Limb (tissue), 2 donors: ENCODE measurements at regions not wholly inside any gene's neighbourhood (a gene's known extent, or its start where the extent isn't known, plus 50 kb on each side); places are given as distances from the start of the nearest gene placed in this dataset.
A peak's percentile ranks its signal among the peaks of the same experiment; 100 is the strongest.
"Not testable (repeated sequence)": the region's sequence is repeated elsewhere in the genome, so short reads cannot be mapped to it uniquely, and the experiment has no call there.

Source experiments
- DNase-seq, 2 donors: peaks; one replicate each; pipeline ENCODE4 v3.0.0-alpha.2; 2016; ENCODE audit errors: extremely low spot score in 2 of 2

DNA sequence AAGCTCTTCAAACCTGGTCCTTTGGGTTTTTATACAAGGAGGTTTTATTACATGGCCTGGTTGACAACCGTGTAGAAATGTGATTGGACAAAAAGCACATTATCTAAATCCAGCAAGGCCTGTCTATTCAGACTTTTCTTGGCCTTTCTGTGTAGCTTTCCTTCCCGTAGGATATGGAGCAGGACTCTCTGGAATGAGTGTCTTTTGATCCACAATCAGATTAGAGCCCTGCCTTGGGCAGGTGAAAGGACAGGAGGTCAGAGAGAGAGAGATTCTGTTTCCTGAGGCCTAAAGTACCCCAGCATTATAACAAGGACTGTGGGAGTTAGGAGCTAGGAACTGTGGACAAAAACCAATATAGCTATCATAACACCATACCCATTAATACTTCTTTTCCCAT, 375.5 kb upstream of the RGS6 start:
- DNase-seq, result no peak

GRCh38 chr14:71557351-71557750, 374.9 kb upstream of the RGS6 start:
- no peak for DNase-seq

DNA sequence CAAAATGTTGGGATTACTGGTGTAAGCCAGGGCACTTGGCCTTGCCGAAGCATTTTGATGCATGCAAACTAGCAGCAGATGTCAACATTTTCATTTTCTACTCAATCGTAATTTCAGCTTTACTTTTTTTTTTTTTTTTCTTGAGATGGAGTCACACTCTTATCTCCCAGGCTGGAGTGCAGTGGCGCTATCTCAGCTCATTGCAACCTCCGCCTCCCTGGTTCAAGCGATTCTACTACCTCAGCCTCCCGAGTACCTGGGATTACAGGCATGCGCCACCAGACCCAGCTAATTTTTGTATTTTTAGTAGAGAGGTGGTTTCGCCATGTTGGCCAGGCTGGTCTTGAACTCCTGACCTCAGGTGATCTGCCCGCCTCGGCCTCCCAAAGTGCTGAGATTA, 373.3 kb upstream of the RGS6 start:
- not testable (repeated sequence) for DNase-seq

DNA sequence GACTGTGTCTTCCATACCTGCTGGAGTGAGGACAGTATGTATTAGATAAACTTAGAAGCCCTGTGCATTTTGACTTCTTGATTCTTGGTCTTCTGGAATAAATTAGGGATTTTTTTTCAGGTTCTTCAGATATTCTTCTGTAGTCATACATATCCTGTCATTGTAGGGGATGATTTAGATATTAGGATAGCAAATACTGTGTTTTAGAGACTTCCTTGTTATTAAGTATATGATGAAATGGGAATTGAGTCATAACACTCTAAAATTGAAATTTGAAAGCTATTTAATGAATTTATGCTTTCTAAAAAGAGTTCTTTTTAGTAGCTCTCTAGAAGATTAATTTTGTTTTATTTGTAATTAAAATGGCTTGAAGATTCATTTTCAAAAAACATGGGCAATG, 371.5 kb upstream of the RGS6 start:
- DNase-seq, result no peak

- DNase-seq, result no peak
These were observed 368.6 kb upstream of the RGS6 start for GRCh38 chr14:71563492-71564153.

DNA sequence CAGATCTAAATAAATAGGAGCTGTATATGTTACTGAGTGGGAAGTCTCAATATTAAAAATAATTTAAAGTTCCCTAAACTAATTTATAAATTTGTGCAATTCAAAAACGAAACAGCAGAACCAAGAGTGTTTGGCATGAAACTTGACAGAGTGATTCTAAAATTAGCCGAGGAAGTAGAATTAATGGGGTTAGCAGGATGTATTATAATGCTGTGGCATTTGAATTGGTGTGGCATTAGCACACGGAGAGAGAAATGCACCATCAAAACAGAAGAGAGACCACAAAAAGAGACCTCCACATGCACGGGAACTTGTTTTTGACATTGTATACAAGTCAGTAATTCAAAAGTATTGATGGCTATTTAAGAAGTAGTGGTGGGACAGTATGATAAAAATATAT, 366.0 kb upstream of the RGS6 start:
- DNase-seq, result no peak

DNA sequence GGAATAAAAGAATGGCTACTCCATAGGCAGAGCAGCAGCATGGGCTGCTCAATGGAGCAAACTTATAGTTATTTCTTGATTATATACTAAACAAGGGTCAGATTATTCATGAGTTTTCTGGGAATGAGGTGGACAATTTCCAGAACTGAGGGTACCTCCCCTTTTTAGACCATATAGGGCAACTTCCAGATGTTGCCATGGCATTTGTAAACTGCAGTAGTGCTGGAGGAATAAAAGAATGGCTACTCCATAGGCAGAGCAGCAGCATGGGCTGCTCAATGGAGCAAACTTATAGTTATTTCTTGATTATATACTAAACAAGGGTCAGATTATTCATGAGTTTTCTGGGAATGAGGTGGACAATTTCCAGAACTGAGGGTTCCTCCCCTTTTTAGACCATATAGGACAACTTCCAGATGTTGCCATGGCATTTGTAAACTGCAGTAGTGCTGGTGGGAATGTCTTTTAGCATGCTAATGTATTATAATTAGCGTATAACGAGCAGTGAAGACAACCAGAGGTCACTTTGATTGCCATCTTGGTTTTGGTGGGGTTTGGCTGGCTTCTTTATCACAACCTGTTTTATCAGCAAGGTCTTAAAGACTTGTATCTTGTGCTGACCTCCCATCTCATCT, 364.6 kb upstream of the RGS6 start:
- not testable (repeated sequence) for DNase-seq

GRCh38 chr14:71574976-71575375, 357.3 kb upstream of the RGS6 start:
- DNase-seq, result peak in 1 of 2 donors; percentile 39

- DNase-seq, result no peak
These were observed 355.8 kb upstream of the RGS6 start for GRCh38 chr14:71576472-71576871.

- no peak for DNase-seq
These were observed 352.9 kb upstream of the RGS6 start for GRCh38 chr14:71579331-71579730.

DNA sequence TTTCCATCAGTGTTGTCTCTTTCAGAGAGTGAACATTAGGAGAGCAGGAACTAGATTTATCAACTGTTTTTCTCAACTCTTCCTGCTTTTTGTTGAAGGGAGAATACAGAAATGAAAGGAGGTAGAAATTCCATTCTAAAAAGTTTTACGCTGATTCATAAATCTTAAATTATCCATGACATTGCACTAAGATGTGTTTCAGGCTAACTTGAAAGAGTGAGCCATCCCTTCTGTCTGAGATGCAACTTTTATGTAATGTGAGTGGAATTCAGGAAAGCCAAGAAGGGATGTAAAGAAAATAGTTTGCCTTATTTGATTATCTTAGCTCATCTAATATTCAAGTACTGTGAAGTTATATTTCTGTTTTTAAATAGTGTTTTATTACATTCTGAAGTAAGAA, 349.5 kb upstream of the RGS6 start:
- no peak for DNase-seq

GRCh38 chr14:71583194-71583593, 349.0 kb upstream of the RGS6 start:
- DNase-seq, result no peak

DNA sequence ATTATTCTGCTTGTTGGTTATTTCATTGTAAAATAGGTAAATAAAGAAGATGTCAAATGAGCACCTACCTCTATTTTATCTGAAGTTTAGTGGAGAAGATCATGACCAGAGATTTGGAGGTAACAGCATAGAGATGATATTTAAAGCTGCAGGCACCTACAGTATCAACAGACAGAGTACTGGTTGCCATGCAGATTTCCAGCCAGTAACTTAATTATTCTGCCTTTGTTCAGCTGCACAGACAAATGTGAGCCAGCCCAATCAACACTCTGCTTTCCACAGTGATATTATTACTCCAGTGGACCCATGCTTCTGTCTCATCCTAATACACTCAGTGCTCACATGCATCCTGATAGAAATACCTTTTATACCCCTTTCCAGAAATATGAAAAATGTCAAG, 348.5 kb upstream of the RGS6 start:
- DNase-seq, result no peak

DNA sequence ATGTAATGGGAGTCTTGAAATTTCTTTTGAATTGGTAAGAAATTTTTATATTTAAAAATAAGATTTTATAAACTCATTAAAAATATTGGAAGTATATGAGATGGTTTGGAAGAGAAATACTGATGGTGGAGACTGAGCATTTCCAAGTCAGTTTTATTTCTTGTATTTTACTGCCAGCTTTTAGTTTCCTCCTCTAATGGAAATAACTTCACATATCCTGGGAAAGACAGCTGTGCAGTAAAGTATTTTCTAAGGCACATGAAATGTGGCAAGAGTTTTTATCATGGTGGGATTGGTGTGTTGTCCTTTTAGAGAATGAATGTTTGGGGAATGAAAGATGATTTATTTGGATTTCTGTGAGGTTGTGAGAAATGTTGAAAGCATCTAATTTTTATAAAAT, 346.9 kb upstream of the RGS6 start:
- DNase-seq, result no peak

- DNase-seq, result peak in 1 of 2 donors; percentile 33
These were observed 345.9 kb upstream of the RGS6 start for GRCh38 chr14:71586131-71586897.

DNA sequence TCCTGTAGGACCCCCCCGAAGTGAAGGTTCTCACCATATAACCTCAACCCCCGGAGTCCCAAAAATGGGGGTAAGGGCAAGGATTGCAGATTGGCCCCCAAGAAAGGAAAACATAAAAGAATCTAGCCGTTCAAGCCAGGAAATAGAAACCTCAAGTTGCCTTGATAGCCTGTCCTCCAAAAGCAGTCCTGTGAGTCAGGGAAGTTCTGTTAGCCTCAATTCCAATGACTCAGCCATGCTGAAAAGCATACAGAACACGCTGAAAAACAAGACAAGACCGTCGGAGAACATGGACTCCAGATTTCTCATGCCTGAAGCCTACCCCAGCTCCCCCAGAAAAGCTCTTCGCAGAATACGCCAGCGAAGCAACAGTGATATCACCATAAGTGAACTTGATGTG, 344.2 kb upstream of the RGS6 start:
- no peak for DNase-seq

- no peak for DNase-seq
These were observed 343.5 kb upstream of the RGS6 start for GRCh38 chr14:71588576-71589215.

- DNase-seq, result no peak
These were observed 342.6 kb upstream of the RGS6 start for GRCh38 chr14:71589609-71590008.

DNA sequence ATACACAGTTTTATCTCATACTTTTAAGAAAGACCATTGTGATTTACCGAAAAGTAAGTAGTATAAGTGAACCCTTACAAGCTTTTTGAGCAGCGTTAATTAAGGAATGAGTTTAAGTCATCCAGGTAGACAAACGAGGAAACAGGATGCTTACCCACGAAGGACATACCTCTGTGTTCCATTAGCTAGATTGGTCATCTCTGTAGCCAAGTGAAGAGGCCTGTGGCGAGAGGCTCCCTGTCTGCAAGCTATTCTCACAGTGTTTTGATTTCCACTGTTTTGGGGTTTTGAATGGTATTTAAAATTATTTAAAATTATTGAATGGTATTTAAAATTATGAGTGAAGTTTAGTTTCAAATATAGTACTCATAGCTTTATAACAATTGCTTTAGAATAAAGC, 342.1 kb upstream of the RGS6 start:
- no peak for DNase-seq

GRCh38 chr14:71591231-71591630, 341.0 kb upstream of the RGS6 start:
- no peak for DNase-seq

- DNase-seq, result no peak
These were observed 340.3 kb upstream of the RGS6 start for GRCh38 chr14:71591929-71592328.

GRCh38 chr14:71592361-71592760, 339.9 kb upstream of the RGS6 start:
- DNase-seq, result no peak
